ENCODE measurements at regions not wholly inside any gene's neighbourhood (a gene's known extent, or its start where the extent isn't known, plus 50 kb on each side); places are given as distances from the start of the nearest gene placed in this dataset.

DNA sequence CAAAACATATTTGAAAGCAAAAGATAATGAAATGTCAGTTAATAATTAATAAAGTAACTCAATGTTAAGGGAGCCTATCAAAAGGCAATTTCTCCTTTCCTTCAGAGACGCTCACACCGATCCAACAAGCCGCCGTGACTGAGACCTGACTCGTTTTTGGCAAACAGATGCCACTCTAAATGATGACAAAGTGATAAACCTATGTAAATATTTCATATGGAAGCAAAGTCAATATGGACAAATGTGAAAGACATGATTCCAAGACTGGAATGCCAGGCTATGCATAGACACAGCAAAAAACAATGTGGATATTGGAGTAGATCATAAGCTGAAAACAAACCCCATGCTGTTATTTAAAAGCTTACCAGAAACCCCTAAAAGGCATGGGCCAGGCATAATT is 137.2 kb upstream of the SUCLG2 start:
- no peak for DNase-seq

- peak; percentile 16 for DNase-seq
These were observed 135.6 kb upstream of the SUCLG2 start for GRCh38 chr3:67790043-67790442.

DNA sequence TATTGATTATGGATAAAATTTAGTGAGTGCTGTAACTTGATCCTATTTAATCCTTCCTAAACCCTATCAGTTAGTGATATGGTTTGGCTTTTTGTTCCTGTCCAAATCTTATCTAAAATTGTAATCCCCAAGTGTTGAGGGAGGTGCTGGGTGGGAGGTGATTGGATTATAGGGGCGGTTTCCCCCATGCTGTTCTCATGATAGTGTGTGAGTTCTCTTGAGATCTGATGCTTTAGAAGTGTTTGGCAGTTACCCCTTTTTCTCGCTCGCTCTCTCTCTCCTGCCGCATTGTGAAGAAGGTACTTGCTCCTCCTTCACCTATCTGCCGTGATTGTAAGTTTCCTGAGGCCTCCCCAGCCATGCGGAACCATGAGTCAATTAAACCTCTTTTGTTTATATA is 134.0 kb upstream of the SUCLG2 start:
- DNase-seq = no peak

DNA sequence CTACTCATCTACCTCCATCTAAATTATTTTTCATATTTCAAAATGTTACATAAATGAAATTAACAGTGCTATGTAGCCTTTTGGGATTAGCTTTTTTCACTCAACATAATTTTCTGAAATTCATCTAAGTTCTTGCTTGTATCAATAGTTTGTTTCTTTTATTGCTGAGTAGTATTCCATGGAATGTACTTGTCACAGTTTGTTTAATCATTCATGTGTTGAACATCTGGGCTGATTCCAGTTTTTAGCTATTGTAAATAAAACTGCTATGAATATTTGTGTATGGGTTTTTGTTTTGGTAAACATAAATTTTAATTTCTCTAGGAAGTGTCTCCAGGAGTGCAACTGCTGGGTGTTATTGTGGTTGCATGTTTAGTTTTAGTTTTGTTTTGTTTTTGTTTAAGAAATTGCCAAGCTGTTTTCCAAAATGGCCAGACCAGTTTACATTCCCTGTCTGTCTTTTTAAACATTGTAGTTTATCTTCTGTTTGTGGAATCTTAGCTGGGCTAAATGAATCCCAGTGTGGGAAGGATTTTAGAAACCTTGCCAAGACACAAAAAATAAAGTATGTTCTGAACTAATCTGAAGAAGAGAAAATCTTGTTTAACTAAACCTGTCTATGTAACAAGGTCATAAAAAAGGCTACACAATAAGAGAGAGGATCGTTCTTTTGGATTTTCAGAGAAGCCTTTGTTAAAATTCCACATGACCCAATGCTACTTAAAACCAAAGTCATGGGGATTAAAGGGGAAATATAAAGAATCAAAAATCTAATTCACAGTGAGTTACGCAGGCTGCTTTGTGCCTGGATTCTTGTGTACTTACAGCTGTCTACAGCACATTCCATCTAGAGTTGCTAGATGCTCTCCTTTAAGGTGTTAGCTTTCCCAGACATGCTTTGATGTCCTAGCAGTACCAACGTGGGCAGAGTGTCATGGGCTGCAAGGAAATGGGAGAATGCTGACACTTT is 129.2 kb upstream of the SUCLG2 start:
- no peak for DNase-seq

DNA sequence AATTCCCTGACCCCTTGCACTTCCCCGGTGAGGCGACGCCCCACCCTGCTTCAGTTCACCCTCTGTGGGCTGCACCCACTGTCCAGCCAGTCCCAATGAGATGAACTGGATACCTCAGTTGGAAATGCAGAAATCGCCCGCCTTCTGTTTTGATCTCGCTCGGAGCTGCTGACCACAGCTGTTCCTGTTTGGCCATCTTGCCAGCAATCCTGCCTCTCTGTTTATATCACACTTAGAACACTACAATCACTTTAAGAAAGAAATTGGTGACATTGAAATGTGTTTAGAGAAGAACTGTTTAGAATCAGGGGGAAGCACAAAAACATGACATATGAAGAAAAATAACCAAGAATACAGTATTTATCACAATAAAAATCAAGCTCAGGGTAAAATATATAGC is 127.5 kb upstream of the SUCLG2 start:
- DNase-seq = no peak

DNA sequence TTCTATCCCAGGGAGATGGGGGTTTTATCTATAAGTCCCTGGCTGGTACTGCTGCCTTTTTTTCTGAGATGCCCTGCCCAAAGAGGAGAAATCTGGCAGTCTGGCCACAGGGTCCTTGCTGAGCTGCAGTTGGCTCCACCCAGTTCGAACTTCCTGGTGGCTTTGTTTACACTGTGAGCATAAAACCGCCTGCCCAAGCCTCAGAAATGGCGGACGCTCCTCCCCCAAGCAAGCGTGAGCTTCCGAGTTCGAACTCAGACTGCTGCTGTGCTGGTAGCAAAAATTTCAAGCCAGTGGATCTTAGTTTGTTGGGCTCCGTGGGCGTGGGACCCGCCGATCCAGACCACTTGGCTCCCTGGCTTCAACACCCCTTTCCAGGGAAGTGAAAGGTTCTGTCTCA is 126.8 kb upstream of the SUCLG2 start:
- no peak for DNase-seq

GRCh38 chr3:67774676-67775075 is 120.3 kb upstream of the SUCLG2 start:
- no peak for DNase-seq

- no peak for DNase-seq
These were observed 111.2 kb upstream of the SUCLG2 start for GRCh38 chr3:67765575-67765974.

DNA sequence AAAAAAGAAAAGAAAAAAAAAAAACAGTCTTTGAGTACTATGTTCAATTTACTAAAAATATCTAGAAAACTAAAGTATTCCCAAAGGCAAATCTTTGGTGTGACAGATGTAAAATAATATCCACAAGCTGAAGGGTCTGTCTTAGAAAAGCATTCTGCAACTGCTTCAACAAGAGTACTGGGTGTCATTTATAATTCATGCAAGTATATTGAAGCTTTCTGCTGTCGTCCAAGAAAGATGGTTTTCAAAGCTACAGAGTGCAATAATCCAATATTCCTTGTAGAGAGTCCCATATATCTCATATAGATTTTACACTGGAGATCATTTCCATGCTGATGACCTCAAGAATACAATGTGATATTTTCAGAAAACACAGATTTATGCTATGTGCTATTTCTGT is 90.9 kb upstream of the SUCLG2 start:
- no peak for DNase-seq

DNA sequence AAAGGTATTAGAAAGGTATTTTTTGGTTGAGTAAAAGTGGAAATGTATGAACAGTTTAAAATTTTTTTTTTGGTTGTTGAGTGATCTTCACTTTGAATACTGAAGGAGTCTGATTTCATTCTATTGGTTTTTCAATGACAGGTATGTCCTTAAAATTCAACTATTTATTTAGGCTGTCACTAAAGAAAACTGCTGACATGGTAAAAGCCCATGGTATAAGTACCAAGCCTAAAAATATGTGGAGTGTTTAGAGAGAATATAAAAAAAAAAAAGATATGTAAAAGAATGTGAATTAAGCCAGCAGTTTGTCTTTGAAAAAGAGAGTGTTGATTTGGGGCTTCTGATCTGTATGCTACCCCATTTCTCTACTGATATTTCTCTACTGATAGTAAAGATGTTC is 90.3 kb upstream of the SUCLG2 start:
- DNase-seq = no peak

DNA sequence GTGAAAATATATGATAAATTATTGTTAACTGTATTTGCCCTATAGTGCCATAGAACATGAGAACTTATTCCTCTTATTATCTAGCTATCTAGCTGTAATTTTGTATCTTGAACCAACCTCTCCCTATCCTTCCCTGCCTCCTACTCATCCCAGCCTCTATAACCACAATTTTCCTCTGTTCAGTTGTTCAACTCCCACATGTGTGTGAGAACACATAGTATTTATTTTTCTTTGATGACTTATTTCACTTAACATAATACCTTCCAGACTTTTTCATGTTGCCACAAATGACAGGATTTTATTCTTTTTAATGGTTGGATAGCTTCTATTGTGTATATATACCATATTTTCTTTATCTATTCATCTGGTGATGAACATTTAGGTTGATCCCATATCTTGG is 85.4 kb upstream of the SUCLG2 start:
- DNase-seq = no peak

DNA sequence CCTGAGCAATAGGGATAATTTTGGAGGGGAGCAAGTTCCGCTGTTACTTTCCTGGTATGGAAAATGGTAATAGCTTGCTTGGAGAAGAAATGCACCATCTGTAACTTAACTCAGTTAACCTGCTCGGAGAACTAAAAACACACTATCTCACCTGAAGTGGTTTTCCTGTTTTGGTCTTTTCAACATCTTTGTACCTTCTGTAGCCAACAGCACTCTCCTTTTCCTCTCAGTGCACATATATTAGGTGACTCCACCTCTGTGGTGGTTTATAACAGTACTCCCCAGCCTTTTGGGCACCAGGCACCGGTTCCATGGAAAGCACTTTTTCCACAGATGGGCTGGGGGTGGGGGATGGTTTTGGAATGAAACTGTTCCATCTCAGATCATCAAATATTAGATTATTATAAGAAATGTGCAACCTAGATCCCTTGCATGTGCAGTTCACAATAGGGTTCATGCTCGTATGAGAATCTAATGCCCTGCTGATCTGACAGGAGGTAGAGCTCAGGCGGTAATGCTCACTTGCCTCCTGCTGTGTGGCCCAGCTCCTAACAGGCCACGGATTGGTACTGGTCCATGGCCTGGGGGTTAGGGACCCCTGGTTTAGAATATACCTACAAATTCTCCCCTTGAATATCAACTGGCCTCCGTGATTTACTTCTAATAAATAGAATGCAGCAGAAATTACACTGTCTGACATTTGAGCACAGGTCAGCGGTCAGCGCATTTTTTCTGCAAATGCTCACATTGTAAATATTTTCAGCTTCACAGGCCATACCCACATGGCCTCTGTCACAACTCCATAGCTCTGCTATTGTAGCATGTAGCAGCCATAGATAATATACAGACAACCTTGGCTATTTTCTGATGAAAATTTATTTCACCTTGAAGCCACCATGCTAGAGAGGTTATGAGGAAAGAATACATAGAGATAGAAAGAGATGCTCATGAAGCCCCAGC is 83.8 kb upstream of the SUCLG2 start:
- DNase-seq = no peak

GRCh38 chr3:67737140-67737539 is 82.7 kb upstream of the SUCLG2 start:
- no peak for DNase-seq

DNA sequence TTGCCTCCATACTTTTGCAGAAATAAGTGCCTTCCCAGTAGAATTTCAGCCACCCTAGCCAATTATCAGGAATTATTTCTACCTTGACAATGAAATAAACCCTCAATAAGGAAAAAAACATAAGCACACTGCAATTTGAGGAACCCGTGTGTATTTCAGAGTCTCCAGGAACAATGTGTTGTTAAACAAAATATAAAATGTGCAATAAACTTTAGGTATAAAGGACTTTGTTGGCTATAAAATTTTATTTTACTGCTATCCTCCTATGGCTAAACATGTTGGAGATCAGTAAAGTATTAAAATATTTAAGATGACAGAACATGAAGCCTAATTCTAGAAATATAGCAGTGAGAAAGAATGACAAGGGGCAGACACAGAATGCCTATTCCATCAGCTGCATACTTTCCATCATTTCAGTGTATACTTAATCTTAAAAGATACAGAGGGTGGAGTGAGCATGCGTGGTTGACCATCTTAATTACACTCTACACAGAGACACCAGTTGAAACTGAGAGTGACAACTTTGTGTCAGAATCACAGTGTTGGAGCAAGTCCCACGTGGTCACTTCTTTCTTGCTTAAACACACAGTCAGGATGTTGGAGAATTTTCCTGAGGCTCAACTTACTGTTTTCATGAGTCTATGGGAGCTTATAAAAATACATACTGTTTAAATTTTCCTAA is 79.0 kb upstream of the SUCLG2 start:
- DNase-seq = no peak

GRCh38 chr3:67724434-67724833 is 70.0 kb upstream of the SUCLG2 start:
- DNase-seq = no peak

GRCh38 chr3:67723863-67724262 is 69.5 kb upstream of the SUCLG2 start:
- DNase-seq = no peak

GRCh38 chr3:67719333-67719732 is 64.9 kb upstream of the SUCLG2 start:
- DNase-seq = no peak

- no peak for DNase-seq
These were observed 61.6 kb upstream of the SUCLG2 start for GRCh38 chr3:67715971-67716370.

DNA sequence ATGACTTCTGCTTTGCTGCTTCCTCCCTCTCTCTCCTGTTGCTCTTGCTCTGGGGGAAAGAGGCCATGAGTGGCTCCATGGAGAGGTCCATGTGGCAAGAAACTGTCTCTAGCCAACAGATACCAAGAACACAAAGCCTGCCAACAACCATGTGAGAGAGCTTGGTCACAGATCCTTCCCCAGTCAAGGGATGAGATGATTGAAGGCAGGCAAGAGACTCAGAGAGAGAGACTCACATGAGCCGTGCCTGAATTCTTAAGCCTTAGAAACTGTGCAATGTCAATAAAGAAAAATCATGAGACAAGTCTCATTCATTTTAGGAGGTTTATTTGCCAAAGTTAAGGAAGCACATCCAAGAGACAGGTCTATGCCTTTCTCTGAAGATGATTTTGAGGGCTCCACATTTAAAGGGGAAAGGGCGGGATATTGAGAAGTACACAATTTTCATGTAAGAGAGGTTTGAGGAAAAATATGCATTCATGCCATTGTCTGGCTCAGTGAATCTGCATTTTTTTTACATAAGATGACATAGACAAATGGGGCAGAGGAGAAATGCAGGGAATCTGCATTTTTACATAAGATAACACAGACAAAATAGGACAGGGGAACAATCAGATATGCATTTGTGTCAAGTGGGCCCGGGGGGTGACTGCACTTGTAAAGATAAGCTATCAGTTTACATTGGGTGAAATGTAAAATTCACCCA is 59.5 kb upstream of the SUCLG2 start:
- no peak for DNase-seq

DNA sequence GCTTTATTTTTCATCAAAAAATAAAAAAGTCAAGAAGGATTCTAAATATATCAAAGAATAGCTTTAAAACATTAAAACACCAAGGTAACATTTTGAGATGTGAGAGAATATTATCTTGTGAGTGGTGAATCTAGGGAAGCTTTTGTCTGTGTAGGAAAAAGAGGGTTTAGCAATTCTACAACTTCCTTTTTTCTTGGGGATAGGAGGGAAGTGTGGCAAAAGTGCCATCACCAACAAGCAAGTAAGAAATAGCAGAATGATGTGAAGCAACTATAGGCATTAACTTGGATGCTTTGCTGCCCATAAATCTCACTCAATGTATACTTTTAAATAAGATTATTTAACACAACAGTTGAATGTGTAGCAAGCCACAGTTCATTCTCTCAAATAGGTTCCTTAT is 57.8 kb upstream of the SUCLG2 start:
- no peak for DNase-seq

- DNase-seq = no peak
These were observed 56.0 kb upstream of the SUCLG2 start for GRCh38 chr3:67710396-67710795.

DNA sequence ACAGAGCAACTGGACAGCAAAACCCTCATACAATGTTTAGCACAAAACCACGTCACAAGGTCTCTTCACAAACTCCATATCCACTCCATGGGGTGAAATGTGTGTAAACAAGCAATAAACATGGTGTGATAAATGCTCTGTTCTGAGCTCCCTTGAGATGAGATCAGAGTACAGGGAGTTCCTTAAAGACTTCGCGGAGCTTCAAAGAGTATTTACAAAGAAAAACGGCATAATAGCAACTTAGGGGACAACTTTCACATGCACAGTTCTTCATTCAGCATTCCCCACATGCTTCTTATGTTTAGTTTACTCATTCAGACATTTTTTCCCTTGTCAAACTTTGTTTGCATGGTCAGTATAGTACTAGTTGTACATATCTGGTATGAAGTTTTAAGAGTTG is 52.5 kb upstream of the SUCLG2 start:
- no peak for DNase-seq

All from muscle of arm (tissue), 1 donor.